ENCODE measurements at regions not wholly inside any gene's neighbourhood (a gene's known extent, or its start where the extent isn't known, plus 50 kb on each side); places are given as distances from the start of the nearest gene placed in this dataset.

GRCh38 chr2:147679191-147679954 is 165.5 kb upstream of the ACVR2A start:
- Histone ChIP-seq H3K4me1 (ENCODE audit: control insufficient read depth, insufficient read depth, low read length) (no peaks in the 10 kb centered on the region), H3K9me3 (ENCODE audit: control insufficient read depth, low read length) (no peaks in the 10 kb centered on the region), H3K27ac (ENCODE audit: low read length) (no peak overlapping the region), H3K27me3 (ENCODE audit: control insufficient read depth, insufficient read depth) (no peaks in the 10 kb centered on the region), H3K4me3 (ENCODE audit: low read length) (no peak overlapping the region)
- ATAC-seq (no peak), DNase-seq (no peak)
- WGBS, result 88% methylated on average over 3 of the region's 3 CpGs
- intact Hi-C loops (cut with DNase I), result no loop called here

GRCh38 chr2:147665105-147665504 is 179.7 kb upstream of the ACVR2A start:
- H3K9me3 ChIP-seq (ENCODE audit: control insufficient read depth, low read length), result no peaks in the 10 kb centered on the region
- H3K4me3 ChIP-seq (ENCODE audit: low read length), result no peak overlapping the region
- H3K4me1 ChIP-seq (ENCODE audit: control insufficient read depth, insufficient read depth, low read length), result no peaks in the 10 kb centered on the region
- no peaks in the 10 kb centered on the region for H3K27me3 ChIP-seq (ENCODE audit: control insufficient read depth, insufficient read depth)
- intact Hi-C loops (cut with DNase I), result no loop called here
- H3K27ac ChIP-seq (ENCODE audit: low read length), result no peak overlapping the region
- DNase-seq (no peak), ATAC-seq (no peak)
- 78% methylated on average over 2 of the region's 2 CpGs for WGBS

GRCh38 chr2:147663962-147664361 is 180.9 kb upstream of the ACVR2A start:
- Histone ChIP-seq H3K4me1 (ENCODE audit: control insufficient read depth, insufficient read depth, low read length) (no peaks in the 10 kb centered on the region), H3K27me3 (ENCODE audit: control insufficient read depth, insufficient read depth) (no peaks in the 10 kb centered on the region), H3K4me3 (ENCODE audit: low read length) (no peak overlapping the region), H3K9me3 (ENCODE audit: control insufficient read depth, low read length) (no peaks in the 10 kb centered on the region), H3K27ac (ENCODE audit: low read length) (no peak overlapping the region)
- no peak for DNase-seq
- 74% methylated on average over 2 of the region's 2 CpGs for WGBS
- no peak for ATAC-seq
- intact Hi-C loops (cut with DNase I), result no loop called here

- WGBS, result 82% methylated on average over 5 of the region's 5 CpGs
- no peak overlapping the region for H3K27ac ChIP-seq (ENCODE audit: low read length)
- ATAC-seq, result no peak
Observed at GRCh38 chr2:147663153-147663961, 181.5 kb upstream of the ACVR2A start.

GRCh38 chr2:147662221-147662620 is 182.6 kb upstream of the ACVR2A start:
- Histone ChIP-seq H3K4me3 (ENCODE audit: low read length) (no peak overlapping the region), H3K27ac (ENCODE audit: low read length) (no peak overlapping the region), H3K27me3 (ENCODE audit: control insufficient read depth, insufficient read depth) (no peaks in the 10 kb centered on the region), H3K9me3 (ENCODE audit: control insufficient read depth, low read length) (no peaks in the 10 kb centered on the region), H3K4me1 (ENCODE audit: control insufficient read depth, insufficient read depth, low read length) (no peaks in the 10 kb centered on the region)
- WGBS, result 85% methylated on average over 4 of the region's 4 CpGs
- ATAC-seq (no peak), DNase-seq (no peak)
- intact Hi-C loops (cut with DNase I), result no loop called here

More at GRCh38 chr2:147663153-147663961, 181.5 kb upstream of the ACVR2A start:
- Histone ChIP-seq H3K4me1 (ENCODE audit: control insufficient read depth, insufficient read depth, low read length) (no peaks in the 10 kb centered on the region), H3K9me3 (ENCODE audit: control insufficient read depth, low read length) (no peaks in the 10 kb centered on the region), H3K4me3 (ENCODE audit: low read length) (no peak overlapping the region), H3K27me3 (ENCODE audit: control insufficient read depth, insufficient read depth) (no peaks in the 10 kb centered on the region)
- intact Hi-C loops (cut with DNase I), result no loop called here
- DNase-seq, result no peak

- Histone ChIP-seq H3K4me1 (ENCODE audit: control insufficient read depth, insufficient read depth, low read length) (no peaks in the 10 kb centered on the region), H3K9me3 (ENCODE audit: control insufficient read depth, low read length) (no peaks in the 10 kb centered on the region), H3K4me3 (ENCODE audit: low read length) (no peak overlapping the region), H3K27me3 (ENCODE audit: control insufficient read depth, insufficient read depth) (no peaks in the 10 kb centered on the region), H3K27ac (ENCODE audit: low read length) (no peak overlapping the region)
- DNase-seq, result no peak
- no peak for ATAC-seq
- 82% methylated on average over 2 of the region's 2 CpGs for WGBS
- intact Hi-C loops (cut with DNase I), result no loop called here
Observed at GRCh38 chr2:147660680-147661079, 184.1 kb upstream of the ACVR2A start.

GRCh38 chr2:147659051-147659450 is 185.8 kb upstream of the ACVR2A start:
- H3K4me1 ChIP-seq (ENCODE audit: control insufficient read depth, insufficient read depth, low read length), result no peaks in the 10 kb centered on the region
- ATAC-seq (no peak), DNase-seq (no peak)
- no peaks in the 10 kb centered on the region for H3K9me3 ChIP-seq (ENCODE audit: control insufficient read depth, low read length)
- no peaks in the 10 kb centered on the region for H3K27me3 ChIP-seq (ENCODE audit: control insufficient read depth, insufficient read depth)
- intact Hi-C loops (cut with DNase I), result no loop called here
- no peak overlapping the region for H3K27ac ChIP-seq (ENCODE audit: low read length)
- no peak overlapping the region for H3K4me3 ChIP-seq (ENCODE audit: low read length)
- 84% methylated on average over 1 of the region's 1 CpG for WGBS

- ATAC-seq (no peak), DNase-seq (no peak)
- Histone ChIP-seq H3K9me3 (ENCODE audit: control insufficient read depth, low read length) (no peaks in the 10 kb centered on the region), H3K27ac (ENCODE audit: low read length) (no peak overlapping the region), H3K4me3 (ENCODE audit: low read length) (no peak overlapping the region), H3K27me3 (ENCODE audit: control insufficient read depth, insufficient read depth) (no peaks in the 10 kb centered on the region), H3K4me1 (ENCODE audit: control insufficient read depth, insufficient read depth, low read length) (no peaks in the 10 kb centered on the region)
- intact Hi-C loops (cut with DNase I), result no loop called here
- WGBS, result 75% methylated on average over 2 of the region's 2 CpGs
Observed at GRCh38 chr2:147657086-147658000, 187.5 kb upstream of the ACVR2A start.

- no peaks in the 10 kb centered on the region for H3K27me3 ChIP-seq (ENCODE audit: control insufficient read depth, insufficient read depth)
- no peaks in the 10 kb centered on the region for H3K9me3 ChIP-seq (ENCODE audit: control insufficient read depth, low read length)
- ATAC-seq (no peak), DNase-seq (no peak)
- H3K4me1 ChIP-seq (ENCODE audit: control insufficient read depth, insufficient read depth, low read length), result no peaks in the 10 kb centered on the region
- no peak overlapping the region for H3K27ac ChIP-seq (ENCODE audit: low read length)
- WGBS, result 91% methylated on average over 6 of the region's 6 CpGs
- H3K4me3 ChIP-seq (ENCODE audit: low read length), result no peak overlapping the region
- intact Hi-C loops (cut with DNase I), result no loop called here
Observed at GRCh38 chr2:147649998-147650397, 194.8 kb upstream of the ACVR2A start.

GRCh38 chr2:147649286-147649685 is 195.5 kb upstream of the ACVR2A start:
- DNase-seq (no peak), ATAC-seq (no peak)
- Histone ChIP-seq H3K9me3 (ENCODE audit: control insufficient read depth, low read length) (no peaks in the 10 kb centered on the region), H3K27ac (ENCODE audit: low read length) (no peak overlapping the region), H3K27me3 (ENCODE audit: control insufficient read depth, insufficient read depth) (no peaks in the 10 kb centered on the region), H3K4me1 (ENCODE audit: control insufficient read depth, insufficient read depth, low read length) (no peaks in the 10 kb centered on the region), H3K4me3 (ENCODE audit: low read length) (no peak overlapping the region)
- intact Hi-C loops (cut with DNase I), result no loop called here
- WGBS, result 77% methylated on average over 4 of the region's 4 CpGs

GRCh38 chr2:147648471-147648870 is 196.4 kb upstream of the ACVR2A start:
- no peaks in the 10 kb centered on the region for H3K27me3 ChIP-seq (ENCODE audit: control insufficient read depth, insufficient read depth)
- H3K9me3 ChIP-seq (ENCODE audit: control insufficient read depth, low read length), result no peaks in the 10 kb centered on the region
- 86% methylated on average over 3 of the region's 3 CpGs for WGBS
- intact Hi-C loops (cut with DNase I), result no loop called here
- H3K27ac ChIP-seq (ENCODE audit: low read length), result no peak overlapping the region
- no peaks in the 10 kb centered on the region for H3K4me1 ChIP-seq (ENCODE audit: control insufficient read depth, insufficient read depth, low read length)
- ATAC-seq (no peak), DNase-seq (no peak)
- H3K4me3 ChIP-seq (ENCODE audit: low read length), result no peak overlapping the region
